ENCODE measurements at regions not wholly inside any gene's neighbourhood (a gene's known extent, or its start where the extent isn't known, plus 50 kb on each side); places are given as distances from the start of the nearest gene placed in this dataset.

DNA sequence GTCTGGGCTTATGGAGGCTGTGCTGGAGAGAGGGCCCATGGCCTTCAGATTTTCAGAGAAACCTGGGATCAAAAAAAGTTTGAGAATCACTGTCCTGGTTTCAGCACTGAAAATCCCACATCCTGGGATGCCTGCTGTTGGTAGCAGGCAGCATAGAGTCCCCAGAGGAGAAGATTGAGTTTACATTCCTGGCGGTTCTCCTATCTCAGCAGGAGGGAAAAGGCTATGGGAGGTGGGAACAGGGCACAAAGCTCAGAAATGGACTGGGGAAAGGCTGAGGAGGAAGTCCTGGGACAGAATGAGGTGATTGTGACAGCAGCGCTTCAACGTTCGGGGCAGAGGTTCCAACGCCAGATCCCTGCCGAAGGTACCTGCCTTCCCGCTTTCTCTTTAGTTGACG, 103.4 kb downstream of the ETS2 start:
- TF ChIP-seq, protein P1, sequence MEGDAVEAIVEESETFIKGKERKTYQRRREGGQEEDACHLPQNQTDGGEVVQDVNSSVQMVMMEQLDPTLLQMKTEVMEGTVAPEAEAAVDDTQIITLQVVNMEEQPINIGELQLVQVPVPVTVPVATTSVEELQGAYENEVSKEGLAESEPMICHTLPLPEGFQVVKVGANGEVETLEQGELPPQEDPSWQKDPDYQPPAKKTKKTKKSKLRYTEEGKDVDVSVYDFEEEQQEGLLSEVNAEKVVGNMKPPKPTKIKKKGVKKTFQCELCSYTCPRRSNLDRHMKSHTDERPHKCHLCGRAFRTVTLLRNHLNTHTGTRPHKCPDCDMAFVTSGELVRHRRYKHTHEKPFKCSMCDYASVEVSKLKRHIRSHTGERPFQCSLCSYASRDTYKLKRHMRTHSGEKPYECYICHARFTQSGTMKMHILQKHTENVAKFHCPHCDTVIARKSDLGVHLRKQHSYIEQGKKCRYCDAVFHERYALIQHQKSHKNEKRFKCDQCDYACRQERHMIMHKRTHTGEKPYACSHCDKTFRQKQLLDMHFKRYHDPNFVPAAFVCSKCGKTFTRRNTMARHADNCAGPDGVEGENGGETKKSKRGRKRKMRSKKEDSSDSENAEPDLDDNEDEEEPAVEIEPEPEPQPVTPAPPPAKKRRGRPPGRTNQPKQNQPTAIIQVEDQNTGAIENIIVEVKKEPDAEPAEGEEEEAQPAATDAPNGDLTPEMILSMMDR (IDR thresholded peaks at IDR 0.05) = no peak
- no peak for TF ChIP-seq POLR2A (IDR thresholded peaks at IDR 0.05)
